ENCODE measurements at regions not wholly inside any gene's neighbourhood (a gene's known extent, or its start where the extent isn't known, plus 50 kb on each side); places are given as distances from the start of the nearest gene placed in this dataset.

GRCh38 chr22:47630741-47631534, 868.5 kb downstream of the TBC1D22A start:
- H3K9me3 ChIP-seq (ENCODE audit: low read depth, low read length): no peaks in the 10 kb centered on the region
- H3K27me3 ChIP-seq (ENCODE audit: insufficient read depth, low read length): no peaks in the 10 kb centered on the region
- H3K4me1 ChIP-seq (ENCODE audit: insufficient read depth, low read length): no peaks in the 10 kb centered on the region

GRCh38 chr22:47629791-47630655, 867.6 kb downstream of the TBC1D22A start:
- Histone ChIP-seq H3K4me3 (ENCODE audit: low read length) (no peak overlapping the region), H3K4me1 (ENCODE audit: insufficient read depth, low read length) (no peaks in the 10 kb centered on the region), H3K9me3 (ENCODE audit: low read depth, low read length) (no peaks in the 10 kb centered on the region), H3K27me3 (ENCODE audit: insufficient read depth, low read length) (no peaks in the 10 kb centered on the region)

More at GRCh38 chr22:47630741-47631534, 868.5 kb downstream of the TBC1D22A start:
- no peak overlapping the region for H3K4me3 ChIP-seq (ENCODE audit: low read length)

- Histone ChIP-seq H3K27me3 (ENCODE audit: insufficient read depth, low read length) (no peaks in the 10 kb centered on the region), H3K9me3 (ENCODE audit: low read depth, low read length) (no peaks in the 10 kb centered on the region), H3K4me3 (ENCODE audit: low read length) (no peak overlapping the region), H3K4me1 (ENCODE audit: insufficient read depth, low read length) (no peaks in the 10 kb centered on the region)
Measured at GRCh38 chr22:47629273-47629711, 866.8 kb downstream of the TBC1D22A start.

GRCh38 chr22:47628477-47629272, 866.2 kb downstream of the TBC1D22A start:
- Histone ChIP-seq H3K9me3 (ENCODE audit: low read depth, low read length) (no peaks in the 10 kb centered on the region), H3K4me3 (ENCODE audit: low read length) (no peak overlapping the region), H3K27me3 (ENCODE audit: insufficient read depth, low read length) (no peaks in the 10 kb centered on the region), H3K4me1 (ENCODE audit: insufficient read depth, low read length) (no peaks in the 10 kb centered on the region)

GRCh38 chr22:47627556-47628253, 865.3 kb downstream of the TBC1D22A start:
- Histone ChIP-seq H3K27me3 (ENCODE audit: insufficient read depth, low read length) (no peaks in the 10 kb centered on the region), H3K4me3 (ENCODE audit: low read length) (no peak overlapping the region), H3K4me1 (ENCODE audit: insufficient read depth, low read length) (no peaks in the 10 kb centered on the region), H3K9me3 (ENCODE audit: low read depth, low read length) (no peaks in the 10 kb centered on the region)

- Histone ChIP-seq H3K4me3 (ENCODE audit: low read length) (no peak overlapping the region), H3K4me1 (ENCODE audit: insufficient read depth, low read length) (no peaks in the 10 kb centered on the region), H3K27me3 (ENCODE audit: insufficient read depth, low read length) (no peaks in the 10 kb centered on the region), H3K9me3 (ENCODE audit: low read depth, low read length) (no peaks in the 10 kb centered on the region)
Measured at GRCh38 chr22:47626428-47627390, 864.3 kb downstream of the TBC1D22A start.

GRCh38 chr22:47625531-47626427, 863.3 kb downstream of the TBC1D22A start:
- Histone ChIP-seq H3K4me3 (ENCODE audit: low read length) (no peak overlapping the region), H3K9me3 (ENCODE audit: low read depth, low read length) (no peaks in the 10 kb centered on the region), H3K4me1 (ENCODE audit: insufficient read depth, low read length) (no peaks in the 10 kb centered on the region), H3K27me3 (ENCODE audit: insufficient read depth, low read length) (no peaks in the 10 kb centered on the region)

- Histone ChIP-seq H3K27me3 (ENCODE audit: insufficient read depth, low read length) (no peaks in the 10 kb centered on the region), H3K9me3 (ENCODE audit: low read depth, low read length) (no peaks in the 10 kb centered on the region), H3K4me1 (ENCODE audit: insufficient read depth, low read length) (no peaks in the 10 kb centered on the region), H3K4me3 (ENCODE audit: low read length) (no peak overlapping the region)
Measured at GRCh38 chr22:47625013-47625385, 862.5 kb downstream of the TBC1D22A start.

- Histone ChIP-seq H3K27me3 (ENCODE audit: insufficient read depth, low read length) (no peaks in the 10 kb centered on the region), H3K4me3 (ENCODE audit: low read length) (no peak overlapping the region), H3K4me1 (ENCODE audit: insufficient read depth, low read length) (no peaks in the 10 kb centered on the region), H3K9me3 (ENCODE audit: low read depth, low read length) (no peaks in the 10 kb centered on the region)
Measured at GRCh38 chr22:47624252-47625012, 862.0 kb downstream of the TBC1D22A start.

GRCh38 chr22:47623763-47624148, 861.3 kb downstream of the TBC1D22A start:
- no peaks in the 10 kb centered on the region for H3K27me3 ChIP-seq (ENCODE audit: insufficient read depth, low read length)
- no peak overlapping the region for H3K4me3 ChIP-seq (ENCODE audit: low read length)
- H3K4me1 ChIP-seq (ENCODE audit: insufficient read depth, low read length): no peaks in the 10 kb centered on the region
- H3K9me3 ChIP-seq (ENCODE audit: low read depth, low read length): no peaks in the 10 kb centered on the region

GRCh38 chr22:47623066-47623762, 860.8 kb downstream of the TBC1D22A start:
- Histone ChIP-seq H3K9me3 (ENCODE audit: low read depth, low read length) (no peaks in the 10 kb centered on the region), H3K4me3 (ENCODE audit: low read length) (no peak overlapping the region), H3K27me3 (ENCODE audit: insufficient read depth, low read length) (no peaks in the 10 kb centered on the region), H3K4me1 (ENCODE audit: insufficient read depth, low read length) (no peaks in the 10 kb centered on the region)

GRCh38 chr22:47622541-47622940, 860.1 kb downstream of the TBC1D22A start:
- H3K4me3 ChIP-seq (ENCODE audit: low read length): no peak overlapping the region
- no peaks in the 10 kb centered on the region for H3K27me3 ChIP-seq (ENCODE audit: insufficient read depth, low read length)
- no peaks in the 10 kb centered on the region for H3K9me3 ChIP-seq (ENCODE audit: low read depth, low read length)
- no peaks in the 10 kb centered on the region for H3K4me1 ChIP-seq (ENCODE audit: insufficient read depth, low read length)

Data from mononuclear cell (primary cell).